Breast epithelium (tissue), 4 donors: ENCODE measurements at regions not wholly inside any gene's neighbourhood (a gene's known extent, or its start where the extent isn't known, plus 50 kb on each side); places are given as distances from the start of the nearest gene placed in this dataset.

Source experiments
- DNase-seq, 2 donors: peaks; one replicate each; pipeline ENCODE4 v3.0.0-alpha.2; 2019; ENCODE audit warnings: low spot score in 2 of 2
- H3K27ac ChIP-seq, 2 donors: fragments of 200-600 bp; sonication (generic) in 1 of 2; one replicate each; pipeline ENCODE4 v1.5.1; 2016 to 2019; ENCODE audit warnings: mild to moderate bottlenecking in 1 of 2
- H3K27me3 ChIP-seq, 2 donors: fragments of 200-600 bp; sonication (generic) in 1 of 2; one replicate each; pipeline versions ENCODE4 v1.5.1 to v1.6.0; 2017 to 2019; ENCODE audit warnings: control low read depth in 1 of 2, mild to moderate bottlenecking in 1 of 2
- H3K36me3 ChIP-seq: fragments of 200-600 bp; one replicate; pipeline ENCODE4 v1.5.1; 2019
- H3K4me1 ChIP-seq, 2 donors: fragments of 200-600 bp; sonication (generic); one replicate each; pipeline ENCODE4 v1.5.1; 2016 to 2019; ENCODE audit warnings: control low read depth in 1 of 2
- H3K4me3 ChIP-seq, 3 donors: fragments of 200-600 bp; sonication (generic); 1 replicate in 2 of 3; 2 replicates in 1 of 3; pipeline ENCODE4 v1.5.1; 2016 to 2019; ENCODE audit warnings: mild to moderate bottlenecking in 3 of 3, moderate library complexity in 2 of 3
- H3K9me3 ChIP-seq, 2 donors: fragments of 200-600 bp; sonication (generic) in 1 of 2; one replicate each; pipeline ENCODE4 v1.5.1; 2016 to 2019; ENCODE audit warnings: control low read depth in 1 of 2
- CTCF ChIP-seq, 3 donors: fragments of 450-650 bp; IDR thresholded peaks; one replicate each; pipeline ENCODE4 v1.5.1; 2016 to 2017; ENCODE audit warnings: antibody characterized with exemption in 3 of 3, mild to moderate bottlenecking in 3 of 3, moderate library complexity in 3 of 3
- POLR2A ChIP-seq: fragments of 450-650 bp; IDR thresholded peaks from one replicate; pipeline ENCODE4 v1.6.1; 2016; ENCODE audit warnings: antibody characterized with exemption, mild to moderate bottlenecking, moderate library complexity
- POLR2AphosphoS5 ChIP-seq, 3 donors: sonication (generic); formaldehyde crosslinking; IDR thresholded peaks; one replicate each; pipeline ENCODE4 v1.6.1; 2017; ENCODE audit warnings: antibody characterized with exemption in 3 of 3
- intact Hi-C: fragments of 100-400 bp; cut with DNase I; formaldehyde crosslinking; loops from one replicate; pipeline ENCODE4 v1.15.1; 2023; ENCODE audit warnings: low total_unique reads

GRCh38 chr5:110203661-110204060 lies 513.9 kb downstream of the MAN2A1 start:
- no peaks in the 10 kb centered on the region for H3K4me1 ChIP-seq
- no peaks in the 10 kb centered on the region for H3K36me3 ChIP-seq
- intact Hi-C loops = no loop called here
- no peak for DNase-seq
- H3K4me3 ChIP-seq = no peak overlapping the region
- H3K9me3 ChIP-seq = peaks cover 6 to 7% of the 10 kb centered on the region in 2 donors
- H3K27me3 ChIP-seq = no peaks in the 10 kb centered on the region
- no peak overlapping the region for H3K27ac ChIP-seq
- TF ChIP-seq CTCF (IDR thresholded peaks at IDR 0.05) (no peak), POLR2A (no peak), POLR2AphosphoS5 (IDR thresholded peaks at IDR 0.05) (no peak)

GRCh38 chr5:110209401-110209800 lies 517.1 kb downstream of the TMEM232 start:
- H3K4me3 ChIP-seq = no peak overlapping the region
- peaks cover 0 to 7% of the 10 kb centered on the region in 2 donors for H3K9me3 ChIP-seq
- no peaks in the 10 kb centered on the region for H3K36me3 ChIP-seq
- no peak for DNase-seq
- H3K27me3 ChIP-seq = no peaks in the 10 kb centered on the region
- no peak overlapping the region for H3K27ac ChIP-seq
- intact Hi-C loops = no loop called here
- TF ChIP-seq CTCF (IDR thresholded peaks at IDR 0.05) (no peak), POLR2A (no peak), POLR2AphosphoS5 (IDR thresholded peaks at IDR 0.05) (no peak)
- H3K4me1 ChIP-seq = no peaks in the 10 kb centered on the region

- Histone ChIP-seq H3K4me1 (no peaks in the 10 kb centered on the region), H3K9me3 (peaks cover 27 to 70% of the 10 kb centered on the region in 2 donors), H3K4me3 (no peak overlapping the region), H3K27me3 (no peaks in the 10 kb centered on the region), H3K27ac (no peak overlapping the region), H3K36me3 (no peaks in the 10 kb centered on the region)
- intact Hi-C loops = no loop called here
- no peak for DNase-seq
- TF ChIP-seq POLR2AphosphoS5 (IDR thresholded peaks at IDR 0.05) (no peak), POLR2A (no peak), CTCF (IDR thresholded peaks at IDR 0.05) (no peak)
Measured at GRCh38 chr5:110218981-110219380, 507.5 kb downstream of the TMEM232 start.

GRCh38 chr5:110219769-110220168 lies 506.7 kb downstream of the TMEM232 start:
- Histone ChIP-seq H3K4me1 (no peaks in the 10 kb centered on the region), H3K27ac (no peak overlapping the region), H3K4me3 (no peak overlapping the region), H3K36me3 (no peaks in the 10 kb centered on the region), H3K27me3 (no peaks in the 10 kb centered on the region), H3K9me3 (peaks cover 27 to 70% of the 10 kb centered on the region in 2 donors)
- DNase-seq = no peak
- intact Hi-C loops = no loop called here
- TF ChIP-seq CTCF (IDR thresholded peaks at IDR 0.05) = no peak
- no peak for TF ChIP-seq POLR2AphosphoS5 (IDR thresholded peaks at IDR 0.05)
- no peak for TF ChIP-seq POLR2A

- Histone ChIP-seq H3K9me3 (peaks cover 27 to 70% of the 10 kb centered on the region in 2 donors), H3K27me3 (no peaks in the 10 kb centered on the region), H3K4me1 (no peaks in the 10 kb centered on the region), H3K27ac (no peak overlapping the region), H3K36me3 (no peaks in the 10 kb centered on the region), H3K4me3 (no peak overlapping the region)
- no peak for TF ChIP-seq CTCF (IDR thresholded peaks at IDR 0.05)
- TF ChIP-seq POLR2AphosphoS5 (IDR thresholded peaks at IDR 0.05) = no peak
- no peak for TF ChIP-seq POLR2A
- no peak for DNase-seq
- intact Hi-C loops = no loop called here
Measured at GRCh38 chr5:110221036-110221435, 505.4 kb downstream of the TMEM232 start.
